Caco-2 (cell line): ENCODE measurements at regions not wholly inside any gene's neighbourhood (a gene's known extent, or its start where the extent isn't known, plus 50 kb on each side); places are given as distances from the start of the nearest gene placed in this dataset.

ENCODE experiments used
- BruUV-seq: library from RNA; stranded (reverse); fragments of 400-500 nt; replicated peaks from 2 replicates; lab custom pipeline; 2021; lab: Mats Ljungman, UMichigan
- CTCF ChIA-PET: fragments of 300-600 bp; sonication (Branson Sonifier 250); formaldehyde crosslinking; loops from one replicate; lab custom pipeline; 2022; ENCODE audit warnings: antibody characterized with exemption; lab: Charles Lee
- POLR2A ChIA-PET: fragments of 300-600 bp; sonication (Branson Sonifier 250); formaldehyde crosslinking; loops from one replicate; lab custom pipeline; 2022; ENCODE audit warnings: antibody characterized with exemption; lab: Charles Lee
- DNase-seq, 2 experiments: peaks; one replicate each; pipeline versions ENCODE4 v3.0.0 to v3.0.0-alpha.2; 2020 to 2022
- H3K27me3 ChIP-seq: replicated peaks from 2 replicates; pipeline ENCODE4 v1.6.0; 2011; ENCODE audit warnings: low read length; ENCODE audit not compliant: control insufficient read depth, insufficient read depth
- H3K36me3 ChIP-seq: 2 replicates; pipeline ENCODE4 v1.5.1; 2011; ENCODE audit warnings: low read length; ENCODE audit not compliant: control insufficient read depth, insufficient read depth
- H3K4me1 ChIP-seq: fragments of 250-450 bp; sonication (Bioruptor Pico); 2 replicates; pipeline ENCODE4 v1.5.1; 2020; ENCODE audit warnings: mild to moderate bottlenecking
- H3K4me3 ChIP-seq: 2 replicates; pipeline ENCODE4 v1.5.1; 2011; ENCODE audit warnings: low read depth, mild to moderate bottlenecking, control low read depth, low read length
- H3K9me3 ChIP-seq: fragments of 250-450 bp; sonication (Bioruptor Pico); 2 replicates; pipeline ENCODE4 v1.5.1; 2020; ENCODE audit warnings: mild to moderate bottlenecking, moderate library complexity
- H3K27ac Mint-ChIP-seq: one replicate; pipeline ENCODE4 v1.8.0; 2022; ENCODE audit warnings: mixed read lengths; ENCODE audit not compliant: unreplicated experiment
- H3K27me3 Mint-ChIP-seq: one replicate; pipeline ENCODE4 v1.8.0; 2022; ENCODE audit warnings: mixed read lengths; ENCODE audit not compliant: insufficient read depth, unreplicated experiment
- H3K36me3 Mint-ChIP-seq: one replicate; pipeline ENCODE4 v1.8.0; 2022; ENCODE audit warnings: mild to moderate bottlenecking, mixed read lengths; ENCODE audit not compliant: insufficient read depth, unreplicated experiment
- H3K4me1 Mint-ChIP-seq: one replicate; pipeline ENCODE4 v1.8.0; 2022; ENCODE audit warnings: low read depth, mixed read lengths; ENCODE audit not compliant: unreplicated experiment
- H3K4me3 Mint-ChIP-seq: one replicate; pipeline ENCODE4 v1.8.0; 2022; ENCODE audit warnings: mild to moderate bottlenecking, moderate library complexity, mixed read lengths; ENCODE audit not compliant: unreplicated experiment
- H3K9me3 Mint-ChIP-seq: one replicate; pipeline ENCODE4 v1.8.0; 2022; ENCODE audit warnings: mixed read lengths; ENCODE audit not compliant: unreplicated experiment
- CTCF ChIP-seq, 2 experiments: fragments of 200-600 bp in 1 of 2; IDR thresholded peaks; 1 replicate in 1 of 2; 2 replicates in 1 of 2; pipeline versions ENCODE4 v1.5.1 to v1.8.0; 2011 to 2022; ENCODE audit warnings: antibody characterized with exemption in 1 of 2, control low read depth in 1 of 2, inconsistent platforms in 1 of 2, low read depth in 1 of 2, low read length in 1 of 2, mild to moderate bottlenecking in 1 of 2, moderate library complexity in 1 of 2; ENCODE audit not compliant: insufficient read depth in 1 of 2, severe bottlenecking in 1 of 2, unreplicated experiment in 1 of 2
- intact Hi-C: fragments of 100-400 bp; cut with micrococcal nuclease; formaldehyde crosslinking; loops from one replicate; pipeline ENCODE4 v1.10.0; 2022; ENCODE audit not compliant: unreplicated experiment

- no peak for DNase-seq
- BruUV-seq: no TSS peak
- CTCF ChIA-PET: no interaction called here
- no peaks in the 10 kb centered on the region for H3K9me3 ChIP-seq
- POLR2A ChIA-PET: no interaction called here
- H3K27me3 ChIP-seq: no peaks in the 10 kb centered on the region
- Mint-ChIP-seq H3K27me3 (peaks cover 3% of the 10 kb centered on the region), H3K4me3 (no peak overlapping the region), H3K27ac (no peak overlapping the region), H3K4me1 (peaks cover 10% of the 10 kb centered on the region), H3K9me3 (peaks cover 22% of the 10 kb centered on the region), H3K36me3 (no peaks in the 10 kb centered on the region)
- H3K4me1 ChIP-seq: no peaks in the 10 kb centered on the region
- intact Hi-C loops: no loop called here
- H3K36me3 ChIP-seq: no peaks in the 10 kb centered on the region
- no peak for TF ChIP-seq CTCF (IDR thresholded peaks at IDR 0.05; ENCODE audit: insufficient read depth in 1 of 2, low read depth in 1 of 2, low read length in 1 of 2, severe bottlenecking in 1 of 2, unreplicated experiment in 1 of 2)
- H3K4me3 ChIP-seq: no peak overlapping the region
Measured at GRCh38 chr22:34805771-34806170, 260.2 kb upstream of the ISX start.

- POLR2A ChIA-PET: no interaction called here
- intact Hi-C loops: no loop called here
Measured at GRCh38 chr22:34808618-34809017, 257.3 kb upstream of the ISX start.

GRCh38 chr22:34812631-34813030 lies 253.3 kb upstream of the ISX start:
- ChIA-PET CTCF (no interaction called here), POLR2A (no interaction called here)
- TF ChIP-seq CTCF (IDR thresholded peaks at IDR 0.05; ENCODE audit: insufficient read depth in 1 of 2, low read depth in 1 of 2, low read length in 1 of 2, severe bottlenecking in 1 of 2, unreplicated experiment in 1 of 2): no peak
- Histone ChIP-seq H3K4me3 (no peak overlapping the region), H3K9me3 (peaks cover 7% of the 10 kb centered on the region; the same call in 1 of the 2 replicates), H3K36me3 (no peaks in the 10 kb centered on the region), H3K4me1 (peaks cover 35% of the 10 kb centered on the region), H3K27me3 (no peaks in the 10 kb centered on the region)
- H3K4me1 Mint-ChIP-seq: peaks cover 17% of the 10 kb centered on the region
- H3K36me3 Mint-ChIP-seq: no peaks in the 10 kb centered on the region
- intact Hi-C loops: no loop called here
- no TSS peak for BruUV-seq
- no peak for DNase-seq
- no peak overlapping the region for H3K27ac Mint-ChIP-seq
- H3K4me3 Mint-ChIP-seq: no peak overlapping the region
- no peaks in the 10 kb centered on the region for H3K27me3 Mint-ChIP-seq
- peaks cover 47% of the 10 kb centered on the region for H3K9me3 Mint-ChIP-seq

More at GRCh38 chr22:34808618-34809017, 257.3 kb upstream of the ISX start:
- H3K27me3 ChIP-seq: no peaks in the 10 kb centered on the region
- Mint-ChIP-seq H3K4me3 (no peak overlapping the region), H3K36me3 (no peaks in the 10 kb centered on the region), H3K9me3 (peaks cover 30% of the 10 kb centered on the region), H3K27ac (peak overlapping the region; percentile 16), H3K4me1 (peaks cover 12% of the 10 kb centered on the region), H3K27me3 (peaks cover 3% of the 10 kb centered on the region)
- BruUV-seq: no TSS peak
- no peak for DNase-seq
- CTCF ChIA-PET: no interaction called here
- peaks cover 17% of the 10 kb centered on the region for H3K4me1 ChIP-seq
- no peak overlapping the region for H3K4me3 ChIP-seq
- H3K9me3 ChIP-seq: no peaks in the 10 kb centered on the region
- H3K36me3 ChIP-seq: no peaks in the 10 kb centered on the region
- TF ChIP-seq CTCF (IDR thresholded peaks at IDR 0.05; ENCODE audit: insufficient read depth in 1 of 2, low read depth in 1 of 2, low read length in 1 of 2, severe bottlenecking in 1 of 2, unreplicated experiment in 1 of 2): no peak
